Posterior cingulate gyrus (tissue), 11 donors: ENCODE measurements at regions not wholly inside any gene's neighbourhood (a gene's known extent, or its start where the extent isn't known, plus 50 kb on each side); places are given as distances from the start of the nearest gene placed in this dataset.
A peak's percentile ranks its signal among the peaks of the same experiment; 100 is the strongest.
"Not testable (repeated sequence)": the region's sequence is repeated elsewhere in the genome, so short reads cannot be mapped to it uniquely, and the experiment has no call there.

Experiments
- DNase-seq, 10 donors: peaks; one replicate each; pipeline versions ENCODE4 v3.0.0 to v3.0.0-alpha.2; 2020 to 2021; ENCODE audit warnings: mixed read lengths in 3 of 10
- intact Hi-C: fragments of 100-400 bp; cut with DNase I; formaldehyde crosslinking; loops from one replicate; pipeline ENCODE4 v1.15.1; 2023

- intact Hi-C loops = not testable (repeated sequence)
- peak in 2 of 10 donors; percentile 45 to 73 for DNase-seq
Measured at GRCh38 chr22:16463472-16463871, 129.1 kb downstream of the CCT8L2 start.

- peak in 1 of 10 donors; percentile 71 for DNase-seq
- intact Hi-C loops = not testable (repeated sequence)
Measured at GRCh38 chr22:16447451-16447850, 145.2 kb downstream of the CCT8L2 start.

GRCh38 chr22:16446755-16447440, 145.7 kb downstream of the CCT8L2 start:
- DNase-seq, intact Hi-C loops: not testable (repeated sequence)

GRCh38 chr22:16441014-16441413, 151.6 kb downstream of the CCT8L2 start:
- DNase-seq, intact Hi-C loops: not testable (repeated sequence)

DNA sequence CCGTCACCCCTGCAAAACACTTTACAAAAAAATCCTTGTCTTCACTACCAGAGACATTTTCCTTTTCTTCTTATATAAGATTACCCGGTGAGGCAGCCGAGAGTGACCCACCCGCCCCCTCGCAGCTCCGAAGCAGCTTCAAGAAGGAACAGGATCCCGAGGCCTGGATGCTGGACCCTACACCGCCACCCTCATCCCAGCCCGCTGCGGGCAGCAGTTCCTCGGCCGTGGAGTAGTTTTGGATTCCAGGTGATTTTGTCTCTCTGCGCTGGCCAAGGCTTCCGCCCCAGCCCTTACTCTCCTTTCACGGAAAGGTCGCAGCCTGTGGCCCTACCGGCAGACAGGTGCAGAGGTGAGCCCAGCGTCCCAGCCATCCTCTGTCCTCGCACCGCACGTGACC, 169.1 kb downstream of the CCT8L2 start:
- peak in 3 of 10 donors; percentile 55 to 83 (median 77) for DNase-seq
- intact Hi-C loops = not testable (repeated sequence)

- DNase-seq, intact Hi-C loops: not testable (repeated sequence)
Measured at GRCh38 chr22:16417498-16417897, 175.1 kb downstream of the CCT8L2 start.

DNA sequence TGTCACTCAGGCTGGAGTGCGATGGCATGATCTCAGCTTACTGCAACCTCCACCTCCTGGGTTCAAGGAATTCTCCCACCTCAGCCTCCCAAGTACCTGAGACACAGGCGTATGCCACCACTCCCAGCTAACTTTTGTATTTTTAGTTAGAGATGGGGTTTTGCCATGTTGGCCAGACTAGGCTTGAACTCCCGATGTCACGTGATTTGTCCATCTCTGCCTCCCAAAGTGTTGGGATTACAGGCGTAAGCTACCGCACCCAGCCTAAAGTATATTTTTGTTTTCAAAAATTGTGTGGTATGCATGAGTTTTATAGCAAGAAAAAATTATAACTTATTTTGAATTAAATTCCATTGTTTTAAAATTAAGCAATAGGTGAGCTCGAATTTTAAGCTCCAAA, 188.0 kb downstream of the CCT8L2 start:
- intact Hi-C loops, DNase-seq: not testable (repeated sequence)

DNA sequence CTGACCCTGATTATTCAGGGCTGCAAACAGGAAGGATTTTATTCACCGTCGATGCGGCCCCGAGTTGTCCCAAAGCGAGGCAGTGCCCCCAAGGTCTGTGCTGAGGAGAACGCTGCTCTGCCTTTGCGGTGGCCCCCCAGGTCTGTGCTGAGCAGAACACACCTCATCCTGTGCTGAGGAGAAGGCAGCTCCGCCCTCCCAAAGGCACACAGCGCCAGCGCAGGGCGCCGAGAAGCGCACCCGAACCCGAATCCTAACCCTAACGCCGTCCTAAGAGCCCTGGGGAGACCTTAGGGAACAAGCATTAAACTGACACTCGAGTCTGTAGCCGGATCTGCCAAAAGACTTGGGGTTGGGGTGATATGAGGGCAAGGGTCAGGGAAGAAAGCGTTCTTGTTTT, 188.9 kb downstream of the CCT8L2 start:
- peak in 1 of 10 donors; percentile 52 for DNase-seq
- intact Hi-C loops = not testable (repeated sequence)

- DNase-seq, intact Hi-C loops: not testable (repeated sequence)
Measured at GRCh38 chr22:16402874-16403399, 189.7 kb downstream of the CCT8L2 start.

DNA sequence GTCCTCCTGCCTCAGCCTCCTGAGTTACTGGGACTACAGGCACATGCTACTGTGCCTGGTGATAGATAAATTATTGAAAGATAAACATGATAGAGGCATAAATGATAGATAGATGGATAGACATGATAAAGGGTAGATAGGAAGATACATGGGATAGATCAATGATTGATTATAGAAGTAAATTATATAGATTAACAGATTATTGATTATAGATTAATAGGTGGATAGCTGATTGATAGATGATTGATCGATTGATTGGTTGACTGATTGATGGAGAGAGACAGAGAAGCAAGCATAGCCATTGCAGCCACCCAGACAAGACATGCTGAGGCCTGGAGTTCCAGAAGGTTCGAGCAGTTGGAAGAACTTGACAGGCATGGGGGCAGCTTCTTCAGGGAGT, 199.1 kb downstream of the CCT8L2 start:
- DNase-seq, intact Hi-C loops: not testable (repeated sequence)

GRCh38 chr22:16391417-16391930, 201.1 kb downstream of the CCT8L2 start:
- intact Hi-C loops = not testable (repeated sequence)
- DNase-seq = peak in 2 of 10 donors; percentile 28 to 77

DNA sequence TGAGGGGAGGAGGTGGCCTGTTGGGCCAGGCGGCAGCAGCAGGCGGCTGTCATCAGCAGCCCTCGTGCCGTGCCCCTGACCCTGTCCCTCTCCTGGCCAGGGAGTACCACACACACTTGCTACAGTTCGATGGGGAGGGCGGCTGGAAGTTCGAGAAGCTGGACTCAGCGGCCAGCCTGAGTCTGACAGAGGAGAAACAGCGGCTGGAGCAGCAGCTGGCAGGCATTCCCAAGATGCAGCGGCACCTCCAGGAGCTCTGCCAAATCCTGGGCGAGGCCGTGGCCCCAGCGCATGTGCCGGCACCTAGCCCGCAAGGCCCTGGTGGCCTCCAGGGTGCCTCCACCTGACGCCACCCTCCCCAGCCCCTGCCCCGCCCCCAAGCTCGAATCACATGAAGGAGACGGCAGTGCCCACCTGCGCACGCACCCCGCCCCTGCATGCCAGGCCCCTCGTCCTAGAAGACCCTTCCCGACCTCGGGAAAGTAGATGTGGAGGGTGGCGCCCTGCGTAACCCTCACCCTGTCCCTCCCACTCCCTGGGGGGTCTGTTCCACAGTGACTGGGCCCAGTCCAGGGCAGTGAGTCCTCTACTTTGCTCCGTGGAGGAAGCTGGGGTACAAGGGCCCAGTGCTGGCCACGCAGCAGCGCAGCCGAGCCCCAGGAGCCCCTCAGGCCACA, 201.9 kb downstream of the CCT8L2 start:
- intact Hi-C loops = not testable (repeated sequence)
- DNase-seq = peak in 1 of 10 donors; percentile 53

DNA sequence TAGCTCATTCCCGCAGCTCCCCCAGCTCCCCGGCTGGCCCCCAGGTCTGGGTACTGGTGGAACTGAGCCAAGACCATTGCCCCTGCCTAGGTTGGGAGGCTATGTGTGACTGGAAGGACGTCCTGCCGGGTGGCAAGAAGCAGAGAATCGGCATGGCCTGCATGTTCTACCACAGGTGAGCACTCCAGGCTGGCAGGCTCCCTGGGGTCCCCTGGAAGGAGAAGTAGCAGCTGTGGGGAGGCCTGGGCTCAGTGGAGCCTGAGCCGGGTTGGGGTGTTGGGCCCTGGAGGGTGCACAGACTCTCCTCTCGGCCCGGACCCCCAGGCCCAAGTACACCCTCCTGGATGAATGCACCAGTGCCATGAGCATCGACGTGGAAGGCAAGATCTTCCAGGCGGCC, 202.6 kb downstream of the CCT8L2 start:
- DNase-seq = peak in 1 of 10 donors; percentile 74
- intact Hi-C loops = not testable (repeated sequence)

DNA sequence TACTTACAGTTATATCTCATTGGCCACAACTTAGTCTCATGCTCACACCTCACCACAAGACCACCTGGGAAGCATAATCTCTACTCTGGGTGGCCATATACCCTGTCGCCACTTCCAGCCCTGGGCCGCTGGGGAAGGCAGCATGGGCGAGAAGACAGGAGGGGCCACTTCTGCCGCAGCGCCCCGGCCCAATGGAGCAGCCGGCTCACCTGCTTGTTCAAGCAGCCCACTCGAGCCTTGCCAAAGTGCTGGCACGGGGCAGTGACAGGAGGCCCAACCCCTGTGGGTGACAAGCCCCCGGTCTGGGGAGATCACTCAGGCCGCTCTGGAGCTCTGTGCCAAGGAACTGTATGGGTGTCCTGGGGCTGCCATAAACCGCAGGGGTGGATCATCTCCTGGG, 203.4 kb downstream of the CCT8L2 start:
- DNase-seq = peak in 1 of 10 donors; percentile 53
- intact Hi-C loops = not testable (repeated sequence)

- intact Hi-C loops = not testable (repeated sequence)
- DNase-seq = peak in 3 of 10 donors; percentile 62 to 74 (median 66)
Measured at GRCh38 chr22:16388616-16389015, 204.0 kb downstream of the CCT8L2 start.

GRCh38 chr22:16388127-16388526, 204.5 kb downstream of the CCT8L2 start:
- intact Hi-C loops = not testable (repeated sequence)
- peak in 2 of 10 donors; percentile 67 to 71 for DNase-seq

DNA sequence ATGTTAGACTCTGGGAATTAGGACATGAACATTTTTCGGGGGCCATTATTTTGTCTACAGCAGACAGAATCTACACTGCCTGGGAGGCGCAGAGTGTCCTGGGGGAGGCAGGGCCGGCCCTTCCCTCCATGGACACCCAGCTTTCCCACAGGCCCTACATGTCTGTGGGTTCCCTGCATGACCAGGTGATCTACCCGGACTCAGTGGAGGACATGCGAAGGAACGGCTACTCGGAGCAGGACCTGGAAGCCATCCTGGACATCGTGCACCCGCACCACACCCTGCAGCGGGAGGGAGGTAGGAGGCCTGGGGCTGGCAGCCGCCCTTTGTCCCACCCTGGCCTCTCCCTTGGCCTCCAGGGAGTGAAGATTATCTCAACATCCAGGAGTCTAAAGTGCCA, 205.1 kb downstream of the CCT8L2 start:
- peak in 1 of 10 donors; percentile 64 for DNase-seq
- intact Hi-C loops = not testable (repeated sequence)

DNA sequence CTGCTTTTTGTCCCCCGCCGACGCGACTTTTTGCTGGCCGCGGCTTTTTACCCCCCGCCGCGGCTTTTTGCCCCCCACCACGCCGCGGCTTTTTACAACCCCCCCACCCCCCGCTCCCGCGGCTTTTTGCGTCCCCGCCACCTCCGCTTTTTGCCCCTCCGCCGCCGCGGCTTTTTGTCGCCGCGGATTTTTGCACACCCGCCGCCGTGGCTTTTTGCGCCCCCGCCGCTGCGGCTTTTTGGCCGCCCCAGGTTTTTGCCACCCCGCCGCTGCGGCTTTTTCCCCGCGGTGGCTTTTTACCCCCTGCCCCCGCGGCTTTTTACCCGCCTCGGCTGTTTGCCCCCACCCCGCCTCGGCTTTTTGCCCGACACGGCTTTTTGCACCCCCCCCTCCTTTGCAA, 205.5 kb downstream of the CCT8L2 start:
- DNase-seq = peak in 1 of 10 donors; percentile 21
- intact Hi-C loops = no loop called here

GRCh38 chr22:16361328-16361727, 231.3 kb downstream of the CCT8L2 start:
- intact Hi-C loops, DNase-seq: not testable (repeated sequence)

DNA sequence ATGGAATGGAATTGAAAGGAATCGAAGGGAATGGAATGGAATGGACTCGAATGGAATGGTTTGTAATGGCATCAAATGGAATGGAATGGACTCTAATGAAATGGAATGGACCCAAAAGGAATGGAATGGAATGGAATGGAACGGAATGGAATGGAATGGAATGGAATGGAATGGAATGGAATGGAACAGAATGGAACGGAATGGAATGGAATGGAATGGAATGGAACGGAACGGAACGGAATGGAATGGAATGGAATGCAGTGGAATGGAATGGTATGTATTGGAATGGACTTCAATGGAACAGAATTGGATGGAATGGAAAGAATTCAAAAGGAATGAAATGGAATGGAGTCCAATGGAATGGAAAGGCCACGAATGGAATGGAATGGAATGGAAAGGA, 240.0 kb downstream of the CCT8L2 start:
- intact Hi-C loops, DNase-seq: not testable (repeated sequence)

DNA sequence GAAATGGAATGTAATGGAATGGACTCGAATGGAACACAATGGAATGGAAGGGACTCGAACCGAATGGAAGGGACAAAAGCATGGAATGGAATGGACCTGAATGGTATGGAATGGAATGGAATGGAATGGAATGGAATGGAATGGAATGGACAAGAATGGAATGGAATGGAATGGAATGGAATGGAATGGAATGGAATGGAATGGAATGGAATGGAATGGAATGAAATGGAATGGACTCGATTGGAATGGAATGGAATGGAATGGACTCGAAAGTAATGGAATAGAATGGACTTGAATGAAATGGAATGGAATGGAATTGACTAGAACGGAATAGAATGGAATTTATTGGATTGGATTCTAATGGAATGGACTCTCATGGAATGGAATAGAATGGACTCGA, 245.5 kb downstream of the CCT8L2 start:
- DNase-seq, intact Hi-C loops: not testable (repeated sequence)
